HepG2 (cell line): ENCODE measurements at regions not wholly inside any gene's neighbourhood (a gene's known extent, or its start where the extent isn't known, plus 50 kb on each side); places are given as distances from the start of the nearest gene placed in this dataset.

Experiments used
- CEBPB ChIP-seq: IDR thresholded peaks from 2 replicates; pipeline ENCODE4 v1.6.1; 2011; ENCODE audit warnings: low read depth, low read length, improper control_type of control experiment, borderline replicate concordance
- EHMT2 ChIP-seq: fragments of 200-600 bp; sonication (generic); IDR thresholded peaks from 2 replicates; pipeline ENCODE4 v1.7.0; 2017; ENCODE audit warnings: antibody characterized with exemption, low read depth, low read length, borderline replicate concordance
- ELF3 ChIP-seq: IDR thresholded peaks from 2 replicates; pipeline ENCODE4 v1.6.1; 2016; ENCODE audit warnings: missing genetic modification reagents, missing compliant biosample characterization
- FOXP1 ChIP-seq, 2 experiments: fragments of 450-650 bp in 1 of 2; IDR thresholded peaks; 2 replicates each; pipeline ENCODE4 v1.6.1; 2017 to 2018; ENCODE audit warnings: antibody characterized with exemption in 1 of 2
- GABPA ChIP-seq, 2 experiments: IDR thresholded peaks; 2 replicates each; pipeline ENCODE4 v1.6.1; 2011 to 2016; ENCODE audit warnings: low read depth in 2 of 2, low read length in 1 of 2, missing biosample characterization in 1 of 2, missing genetic modification characterization in 1 of 2
- GZF1 ChIP-seq: sonication (generic); formaldehyde crosslinking; IDR thresholded peaks from 2 replicates; pipeline ENCODE4 v1.5.1; 2020; ENCODE audit warnings: mild to moderate bottlenecking, missing genetic modification reagents
- HHEX ChIP-seq: IDR thresholded peaks from 2 replicates; pipeline ENCODE4 v1.6.1; 2016; ENCODE audit warnings: control low read depth
- HNF4A ChIP-seq: sonication (generic); formaldehyde crosslinking; IDR thresholded peaks from 2 replicates; pipeline ENCODE4 v1.4.0; 2020; ENCODE audit warnings: missing genetic modification reagents
- KAT2B ChIP-seq: fragments of 150-350 bp; IDR thresholded peaks from 2 replicates; pipeline ENCODE4 v1.6.1; 2014; ENCODE audit warnings: low read depth, low read length, borderline replicate concordance
- KDM3A ChIP-seq: IDR thresholded peaks from 2 replicates; pipeline ENCODE4 v1.6.1; 2018; ENCODE audit warnings: low read depth, missing compliant biosample characterization
- MIXL1 ChIP-seq: IDR thresholded peaks from 2 replicates; pipeline ENCODE4 v1.6.1; 2016
- RAD21 ChIP-seq: fragments of 450-650 bp; formaldehyde crosslinking; IDR thresholded peaks from 2 replicates; pipeline ENCODE4 v1.5.0; 2020; ENCODE audit warnings: mild to moderate bottlenecking
- RXRB ChIP-seq: IDR thresholded peaks from 2 replicates; pipeline ENCODE4 v1.6.1; 2016; ENCODE audit warnings: borderline replicate concordance, missing genetic modification reagents, missing compliant biosample characterization
- SALL1 ChIP-seq: sonication (generic); formaldehyde crosslinking; IDR thresholded peaks from 2 replicates; pipeline ENCODE4 v1.8.0; 2022; ENCODE audit warnings: mild to moderate bottlenecking, missing genetic modification reagents
- SOX5 ChIP-seq: IDR thresholded peaks from 2 replicates; pipeline ENCODE4 v1.6.1; 2016; ENCODE audit warnings: borderline replicate concordance
- SOX6 ChIP-seq, 2 experiments: fragments of 450-650 bp in 1 of 2; sonication (generic) in 1 of 2; formaldehyde crosslinking in 1 of 2; IDR thresholded peaks; 2 replicates each; pipeline versions ENCODE4 v1.4.0 to v1.6.1; 2017 to 2020; ENCODE audit warnings: antibody characterized with exemption in 1 of 2, mild to moderate bottlenecking in 1 of 2, missing genetic modification reagents in 1 of 2
- ZMYM4 ChIP-seq: sonication (generic); formaldehyde crosslinking; IDR thresholded peaks from 2 replicates; pipeline ENCODE4 v1.8.1; 2023; ENCODE audit warnings: mild to moderate bottlenecking, missing genetic modification reagents
- ZNF331 ChIP-seq: sonication (generic); formaldehyde crosslinking; IDR thresholded peaks from 2 replicates; pipeline ENCODE4 v1.4.0; 2020; ENCODE audit warnings: missing genetic modification reagents
- ZNF644 ChIP-seq: IDR thresholded peaks from 2 replicates; pipeline ENCODE4 v1.6.1; 2016; ENCODE audit warnings: low read depth
- TF ChIP-seq, protein P1 (sequence below): IDR thresholded peaks from 2 replicates; pipeline ENCODE4 v1.6.1; 2012; ENCODE audit warnings: inconsistent platforms
- TF ChIP-seq, protein P2 (sequence below): sonication (generic); formaldehyde crosslinking; IDR thresholded peaks from 2 replicates; pipeline ENCODE4 v1.4.0; 2020; ENCODE audit warnings: missing genetic modification reagents, mild to moderate bottlenecking, borderline replicate concordance
- TF ChIP-seq, protein P3 (sequence below): sonication (generic); formaldehyde crosslinking; IDR thresholded peaks from one replicate; pipeline ENCODE4 v1.5.1; 2020; ENCODE audit warnings: mild to moderate bottlenecking, missing genetic modification reagents; ENCODE audit errors: not compliant biosample characterization

DNA sequence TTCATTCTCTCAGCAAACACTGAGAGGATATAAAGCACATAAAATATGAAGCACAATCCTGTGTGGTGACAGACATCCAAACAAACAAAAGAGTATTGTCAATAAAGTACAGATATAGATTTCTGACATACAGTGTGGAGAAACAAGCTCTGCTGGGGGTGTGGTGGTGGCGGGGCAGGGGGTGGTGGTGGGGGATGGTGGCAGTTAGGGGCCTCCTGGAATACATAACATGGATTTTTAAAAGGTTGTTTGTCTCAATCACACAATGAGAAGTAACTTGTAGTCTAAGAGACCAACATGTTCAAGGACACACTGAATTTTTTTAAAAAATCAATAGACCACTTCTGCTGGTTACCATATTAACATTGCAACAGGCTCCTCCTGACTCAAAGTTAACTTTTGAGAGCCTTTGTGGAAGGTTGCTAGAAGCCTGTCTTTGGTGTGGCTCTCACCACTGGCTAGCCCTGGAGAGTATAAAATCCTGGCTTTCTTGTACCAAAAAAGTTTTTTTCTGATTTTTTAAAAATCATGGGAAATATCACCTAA, 1197.4 kb downstream of the SUCLG1 start (continued):
- TF ChIP-seq CEBPB, result peak; percentile 73; the same call in 1 of the 2 replicates
- TF ChIP-seq, protein P1, sequence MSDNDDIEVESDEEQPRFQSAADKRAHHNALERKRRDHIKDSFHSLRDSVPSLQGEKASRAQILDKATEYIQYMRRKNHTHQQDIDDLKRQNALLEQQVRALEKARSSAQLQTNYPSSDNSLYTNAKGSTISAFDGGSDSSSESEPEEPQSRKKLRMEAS, result 0 out of 2 replicates have a peak, but pooled peaks have one; percentile 22
- TF ChIP-seq SALL1 (CRISPR knock-in tag), result peak; percentile 29; the same call in 1 of the 2 replicates
- TF ChIP-seq GZF1 (CRISPR knock-in tag), result peak; percentile 66; the same call in 1 of the 2 replicates
- TF ChIP-seq HNF4A (CRISPR knock-in tag), result peak; percentile 70
- TF ChIP-seq, protein P2, sequence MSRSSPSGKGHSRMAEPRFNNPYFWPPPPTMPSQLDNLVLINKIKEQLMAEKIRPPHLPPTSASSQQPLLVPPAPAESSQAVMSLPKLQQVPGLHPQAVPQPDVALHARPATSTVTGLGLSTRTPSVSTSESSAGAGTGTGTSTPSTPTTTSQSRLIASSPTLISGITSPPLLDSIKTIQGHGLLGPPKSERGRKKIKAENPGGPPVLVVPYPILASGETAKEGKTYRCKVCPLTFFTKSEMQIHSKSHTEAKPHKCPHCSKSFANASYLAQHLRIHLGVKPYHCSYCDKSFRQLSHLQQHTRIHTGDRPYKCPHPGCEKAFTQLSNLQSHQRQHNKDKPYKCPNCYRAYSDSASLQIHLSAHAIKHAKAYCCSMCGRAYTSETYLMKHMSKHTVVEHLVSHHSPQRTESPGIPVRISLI (CRISPR knock-in tag), result peak; percentile 87
- no peak for TF ChIP-seq EHMT2
- TF ChIP-seq ZMYM4 (CRISPR knock-in tag), result peak; percentile 79
- 0 out of 2 replicates have a peak, but pooled peaks have one; percentile 26 for TF ChIP-seq HHEX (CRISPR knock-in tag)
- TF ChIP-seq ELF3 (CRISPR knock-in tag), result 0 out of 2 replicates have a peak, but pooled peaks have one; percentile 26
- TF ChIP-seq, protein P3, sequence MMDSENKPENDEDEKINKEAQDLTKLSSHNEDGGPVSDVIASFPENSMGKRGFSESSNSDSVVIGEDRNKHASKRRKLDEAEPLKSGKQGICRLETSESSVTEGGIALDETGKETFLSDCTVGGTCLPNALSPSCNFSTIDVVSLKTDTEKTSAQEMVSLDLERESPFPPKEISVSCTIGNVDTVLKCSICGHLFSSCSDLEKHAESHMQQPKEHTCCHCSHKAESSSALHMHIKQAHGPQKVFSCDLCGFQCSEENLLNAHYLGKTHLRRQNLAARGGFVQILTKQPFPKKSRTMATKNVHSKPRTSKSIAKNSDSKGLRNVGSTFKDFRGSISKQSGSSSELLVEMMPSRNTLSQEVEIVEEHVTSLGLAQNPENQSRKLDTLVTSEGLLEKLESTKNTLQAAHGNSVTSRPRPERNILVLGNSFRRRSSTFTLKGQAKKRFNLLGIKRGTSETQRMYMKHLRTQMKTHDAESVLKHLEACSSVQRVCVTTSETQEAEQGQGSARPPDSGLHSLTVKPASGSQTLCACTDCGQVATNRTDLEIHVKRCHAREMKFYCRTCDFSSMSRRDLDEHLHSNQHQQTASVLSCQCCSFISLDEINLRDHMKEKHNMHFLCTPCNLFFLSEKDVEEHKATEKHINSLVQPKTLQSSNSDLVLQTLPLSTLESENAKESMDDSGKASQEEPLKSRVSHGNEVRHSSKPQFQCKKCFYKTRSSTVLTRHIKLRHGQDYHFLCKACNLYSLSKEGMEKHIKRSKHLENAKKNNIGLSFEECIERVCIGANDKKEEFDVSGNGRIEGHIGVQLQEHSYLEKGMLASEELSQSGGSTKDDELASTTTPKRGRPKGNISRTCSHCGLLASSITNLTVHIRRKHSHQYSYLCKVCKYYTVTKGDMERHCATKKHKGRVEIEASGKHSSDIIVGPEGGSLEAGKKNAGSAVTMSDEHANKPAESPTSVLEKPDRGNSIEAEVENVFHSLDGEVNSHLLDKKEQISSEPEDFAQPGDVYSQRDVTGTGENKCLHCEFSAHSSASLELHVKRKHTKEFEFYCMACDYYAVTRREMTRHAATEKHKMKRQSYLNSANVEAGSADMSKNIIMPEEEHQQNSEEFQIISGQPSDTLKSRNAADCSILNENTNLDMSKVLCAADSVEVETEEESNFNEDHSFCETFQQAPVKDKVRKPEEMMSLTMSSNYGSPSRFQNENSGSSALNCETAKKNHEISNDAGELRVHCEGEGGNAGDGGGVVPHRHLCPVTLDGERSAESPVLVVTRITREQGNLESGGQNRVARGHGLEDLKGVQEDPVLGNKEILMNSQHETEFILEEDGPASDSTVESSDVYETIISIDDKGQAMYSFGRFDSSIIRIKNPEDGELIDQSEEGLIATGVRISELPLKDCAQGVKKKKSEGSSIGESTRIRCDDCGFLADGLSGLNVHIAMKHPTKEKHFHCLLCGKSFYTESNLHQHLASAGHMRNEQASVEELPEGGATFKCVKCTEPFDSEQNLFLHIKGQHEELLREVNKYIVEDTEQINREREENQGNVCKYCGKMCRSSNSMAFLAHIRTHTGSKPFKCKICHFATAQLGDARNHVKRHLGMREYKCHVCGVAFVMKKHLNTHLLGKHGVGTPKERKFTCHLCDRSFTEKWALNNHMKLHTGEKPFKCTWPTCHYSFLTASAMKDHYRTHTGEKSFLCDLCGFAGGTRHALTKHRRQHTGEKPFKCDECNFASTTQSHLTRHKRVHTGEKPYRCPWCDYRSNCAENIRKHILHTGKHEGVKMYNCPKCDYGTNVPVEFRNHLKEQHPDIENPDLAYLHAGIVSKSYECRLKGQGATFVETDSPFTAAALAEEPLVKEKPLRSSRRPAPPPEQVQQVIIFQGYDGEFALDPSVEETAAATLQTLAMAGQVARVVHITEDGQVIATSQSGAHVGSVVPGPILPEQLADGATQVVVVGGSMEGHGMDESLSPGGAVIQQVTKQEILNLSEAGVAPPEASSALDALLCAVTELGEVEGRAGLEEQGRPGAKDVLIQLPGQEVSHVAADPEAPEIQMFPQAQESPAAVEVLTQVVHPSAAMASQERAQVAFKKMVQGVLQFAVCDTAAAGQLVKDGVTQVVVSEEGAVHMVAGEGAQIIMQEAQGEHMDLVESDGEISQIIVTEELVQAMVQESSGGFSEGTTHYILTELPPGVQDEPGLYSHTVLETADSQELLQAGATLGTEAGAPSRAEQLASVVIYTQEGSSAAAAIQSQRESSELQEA (CRISPR knock-in tag), result no peak
- peak; percentile 60; the same call in 1 of the 2 replicates for TF ChIP-seq MIXL1 (CRISPR knock-in tag)
- no peak for TF ChIP-seq FOXP1 (IDR thresholded peaks at IDR 0.05)
- TF ChIP-seq FOXP1 (CRISPR knock-in tag; IDR thresholded peaks at IDR 0.05), result peak; percentile 57
- no peak for TF ChIP-seq SOX6 (IDR thresholded peaks at IDR 0.05)
- TF ChIP-seq SOX6 (CRISPR knock-in tag; IDR thresholded peaks at IDR 0.05), result peak; percentile 86
- TF ChIP-seq SOX5 (CRISPR knock-in tag), result peak; percentile 69
- peak; percentile 66; the same call in 1 of the 2 replicates for TF ChIP-seq ZNF331 (CRISPR knock-in tag)
- 0 out of 2 replicates have a peak, but pooled peaks have one; percentile 19 for TF ChIP-seq RXRB (CRISPR knock-in tag)
- peak; percentile 92 for TF ChIP-seq ZNF644
- TF ChIP-seq KDM3A (CRISPR knock-in tag), result peak; percentile 31; the same call in 1 of the 2 replicates
- TF ChIP-seq GABPA (IDR thresholded peaks at IDR 0.05; ENCODE audit: low read depth, low read length), result no peak
- TF ChIP-seq GABPA (CRISPR knock-in tag; IDR thresholded peaks at IDR 0.05; ENCODE audit: low read depth), result peak; percentile 13; the same call in 1 of the 2 replicates
- TF ChIP-seq RAD21 (CRISPR knock-in tag), result no peak
- peak; percentile 55; the same call in 1 of the 2 replicates for TF ChIP-seq KAT2B
